Right cardiac atrium (tissue), 5 donors: ENCODE measurements at regions not wholly inside any gene's neighbourhood (a gene's known extent, or its start where the extent isn't known, plus 50 kb on each side); places are given as distances from the start of the nearest gene placed in this dataset.

Experiments used
- ATAC-seq, 2 donors: fragments of 200-7000 bp; cut with Tn5 transposase; one replicate each; pipeline versions ENCODE4 v1.8.0 to v1.9.1; 2020; ENCODE audit warnings: moderate library complexity in 2 of 2, mild to moderate bottlenecking in 1 of 2
- DNase-seq, 3 donors: peaks; one replicate each; pipeline ENCODE4 v3.0.0-alpha.2; 2020
- H3K27ac ChIP-seq: one replicate; pipeline ENCODE4 v1.5.1; 2013; ENCODE audit warnings: mild to moderate bottlenecking, low read length, control low read depth, moderate library complexity
- H3K27me3 ChIP-seq: one replicate; pipeline ENCODE4 v1.6.1; 2013; ENCODE audit not compliant: control insufficient read depth, insufficient read depth
- H3K4me1 ChIP-seq: one replicate; pipeline ENCODE4 v1.6.1; 2013; ENCODE audit warnings: low read length; ENCODE audit not compliant: control insufficient read depth, insufficient read depth
- H3K4me3 ChIP-seq: one replicate; pipeline ENCODE4 v1.5.1; 2013; ENCODE audit warnings: low read length, control low read depth
- H3K9me3 ChIP-seq: one replicate; pipeline ENCODE4 v1.6.1; 2013; ENCODE audit warnings: low read length; ENCODE audit not compliant: control insufficient read depth
- whole genome bisulfite sequencing: extraction: QIAGEN DNeasy Blood & Tissue Kit; methylation state at CpG from one replicate; pipeline ENCODE4 v1.1.7; 2013; 5-methylcytosine and 5-hydroxymethylcytosine counted together
- intact Hi-C, 4 donors: fragments of 100-400 bp; cut with DNase I; formaldehyde crosslinking; loops; one replicate each; pipeline versions ENCODE4 v1.11.0 to v1.14.0; 2022 to 2023
- donor health status: healthy with polysubstance abuse.
- donor health status: DM: no; HTN: yes; CAD: no.
- donor health status: DM: no; HTN: no; CAD: no.
- donor health status: DM: no; HTN: yes; CAD: no; lungs with severe emphysema.
- donor health status: DM: yes; HTN: yes; CAD: no.

DNA sequence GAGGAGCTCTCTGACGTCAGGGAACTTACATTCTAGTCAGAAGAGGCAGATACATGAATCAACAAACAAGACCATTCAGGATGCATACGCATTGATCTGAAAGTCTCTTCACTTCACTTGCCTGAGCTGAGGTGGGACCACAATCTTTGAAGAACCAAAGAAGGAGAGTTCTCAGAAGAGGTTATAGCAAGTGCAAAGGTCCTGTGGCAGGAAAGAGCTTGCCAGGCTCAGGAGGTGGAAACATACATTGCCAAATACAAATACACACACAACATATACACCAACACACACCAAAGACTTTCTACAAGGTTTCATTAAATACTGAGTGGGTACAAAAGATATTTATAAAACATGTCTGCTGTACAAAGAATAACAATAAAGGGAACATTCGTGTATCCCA, 86.8 kb upstream of the GJB5 start:
- intact Hi-C loops = no loop called here
- H3K4me1 ChIP-seq = no peaks in the 10 kb centered on the region
- no peaks in the 10 kb centered on the region for H3K9me3 ChIP-seq
- DNase-seq = no peak
- H3K27ac ChIP-seq = no peak overlapping the region
- WGBS = 77% methylated on average over 3 of the region's 3 CpGs
- no peak for ATAC-seq
- H3K27me3 ChIP-seq = no peaks in the 10 kb centered on the region
- no peak overlapping the region for H3K4me3 ChIP-seq

GRCh38 chr1:34670982-34671381, 83.9 kb upstream of the GJB5 start:
- 72% methylated on average over 7 of the region's 7 CpGs for WGBS
- no peaks in the 10 kb centered on the region for H3K9me3 ChIP-seq
- H3K4me3 ChIP-seq = no peak overlapping the region
- no peak for DNase-seq
- intact Hi-C loops = no loop called here
- no peak for ATAC-seq
- H3K27ac ChIP-seq = no peak overlapping the region
- no peaks in the 10 kb centered on the region for H3K4me1 ChIP-seq
- H3K27me3 ChIP-seq = no peaks in the 10 kb centered on the region

- no peak overlapping the region for H3K4me3 ChIP-seq
- ATAC-seq (no peak), DNase-seq (no peak)
- intact Hi-C loops = no loop called here
- H3K4me1 ChIP-seq = no peaks in the 10 kb centered on the region
- H3K9me3 ChIP-seq = no peaks in the 10 kb centered on the region
- H3K27me3 ChIP-seq = no peaks in the 10 kb centered on the region
- no peak overlapping the region for H3K27ac ChIP-seq
Observed at GRCh38 chr1:34671887-34672286, 83.0 kb upstream of the GJB5 start.

- H3K9me3 ChIP-seq = no peaks in the 10 kb centered on the region
- whole genome bisulfite sequencing = 48% methylated on average over 2 of the region's 2 CpGs
- no peaks in the 10 kb centered on the region for H3K4me1 ChIP-seq
- ATAC-seq (no peak), DNase-seq (no peak)
- H3K27me3 ChIP-seq = no peaks in the 10 kb centered on the region
- H3K4me3 ChIP-seq = no peak overlapping the region
- intact Hi-C loops = no loop called here
- H3K27ac ChIP-seq = no peak overlapping the region
Observed at GRCh38 chr1:34681480-34682451, 73.1 kb upstream of the GJB5 start.

DNA sequence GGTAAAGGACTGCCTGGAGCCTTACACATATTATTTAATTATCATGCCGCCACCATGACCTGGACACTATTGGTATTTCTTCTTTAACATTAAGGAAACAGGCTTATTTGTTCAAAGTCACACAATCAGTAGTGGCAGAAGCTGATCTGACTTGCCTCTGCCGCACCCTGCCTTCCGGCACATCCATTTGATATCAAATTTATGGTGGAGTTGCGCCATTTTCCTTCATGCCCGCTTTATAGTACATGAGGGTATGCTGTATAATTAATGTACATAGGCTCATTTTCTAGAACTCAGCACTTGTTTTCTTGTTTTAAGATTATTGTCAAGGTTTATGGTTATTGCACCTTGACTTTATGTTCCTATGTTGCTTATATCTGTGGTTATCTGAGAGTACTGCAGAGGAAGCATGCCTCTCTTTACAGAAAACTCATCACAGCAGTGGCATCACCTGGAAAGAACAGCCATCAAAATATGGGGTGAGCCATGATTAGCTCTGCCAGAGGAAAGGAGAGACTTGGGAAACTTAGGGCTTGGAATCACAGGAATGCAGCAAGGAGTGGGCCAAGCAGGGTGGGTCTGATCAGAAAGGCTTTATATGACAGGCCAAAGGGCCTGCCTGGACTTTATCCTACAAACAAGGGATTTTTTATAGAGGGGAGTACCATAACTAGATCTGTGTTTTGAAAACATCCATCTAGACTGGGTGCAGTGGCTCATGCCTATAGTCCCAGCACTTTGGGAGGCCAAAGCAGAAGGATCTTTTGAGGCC, 72.2 kb upstream of the GJB5 start:
- Histone ChIP-seq H3K4me3 (no peak overlapping the region), H3K9me3 (no peaks in the 10 kb centered on the region), H3K4me1 (no peaks in the 10 kb centered on the region), H3K27me3 (no peaks in the 10 kb centered on the region), H3K27ac (no peak overlapping the region)
- intact Hi-C loops = no loop called here
- ATAC-seq = no peak
- no peak for DNase-seq
- 92% methylated on average over 5 of the region's 5 CpGs for WGBS

GRCh38 chr1:34683616-34684015, 71.2 kb upstream of the GJB5 start:
- WGBS = 61% methylated on average over 3 of the region's 3 CpGs
- DNase-seq (no peak), ATAC-seq (no peak)
- Histone ChIP-seq H3K4me3 (no peak overlapping the region), H3K9me3 (no peaks in the 10 kb centered on the region), H3K27ac (no peak overlapping the region), H3K4me1 (no peaks in the 10 kb centered on the region), H3K27me3 (no peaks in the 10 kb centered on the region)
- intact Hi-C loops = no loop called here

DNA sequence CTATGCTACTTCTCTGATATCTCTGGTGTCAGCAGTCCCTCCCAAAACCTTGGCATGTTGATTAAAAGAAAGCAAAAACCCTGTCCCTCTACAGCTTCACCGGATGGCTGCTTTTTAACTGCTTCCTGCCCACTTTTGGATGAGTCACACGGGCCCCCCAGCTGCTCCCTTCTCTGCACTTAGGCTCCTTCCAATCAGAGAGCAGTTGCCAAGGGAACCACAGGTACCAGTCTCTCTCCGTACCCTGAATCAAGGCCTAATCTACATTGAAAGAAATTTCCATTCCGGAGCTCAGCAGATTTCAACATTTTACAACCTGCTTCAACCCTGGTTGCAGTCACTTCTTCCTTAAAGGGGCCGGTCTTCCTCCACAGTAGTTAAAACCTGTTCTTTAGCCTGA, 70.6 kb upstream of the GJB5 start:
- H3K27ac ChIP-seq = no peak overlapping the region
- H3K9me3 ChIP-seq = no peaks in the 10 kb centered on the region
- DNase-seq (no peak), ATAC-seq (no peak)
- no peaks in the 10 kb centered on the region for H3K27me3 ChIP-seq
- intact Hi-C loops = no loop called here
- 17% methylated on average over 5 of the region's 5 CpGs for WGBS
- H3K4me1 ChIP-seq = no peaks in the 10 kb centered on the region
- no peak overlapping the region for H3K4me3 ChIP-seq

DNA sequence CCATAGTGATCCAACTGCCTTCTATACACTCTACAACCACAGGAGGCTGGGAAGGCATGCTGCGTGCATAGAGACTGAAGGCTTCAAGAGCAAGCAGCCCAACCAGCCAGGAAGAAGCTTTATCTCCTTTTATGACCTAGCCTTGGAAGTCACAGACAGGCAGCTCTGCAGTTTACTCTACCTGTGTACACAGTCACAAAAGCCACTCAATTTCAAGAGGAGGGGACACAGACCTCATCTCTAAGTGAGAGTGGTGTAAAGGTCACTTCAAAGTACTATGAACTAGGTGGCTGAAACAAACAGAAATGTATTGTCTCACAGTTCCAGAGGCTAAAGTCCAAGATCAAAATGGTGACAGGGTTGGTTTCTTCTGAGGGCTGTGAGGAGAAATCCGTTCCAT, 69.6 kb upstream of the GJB5 start:
- H3K27ac ChIP-seq = no peak overlapping the region
- H3K9me3 ChIP-seq = no peaks in the 10 kb centered on the region
- H3K27me3 ChIP-seq = peaks cover under 1% of the 10 kb centered on the region
- WGBS = 72% methylated on average over 2 of the region's 2 CpGs
- no peak overlapping the region for H3K4me3 ChIP-seq
- intact Hi-C loops = no loop called here
- H3K4me1 ChIP-seq = no peaks in the 10 kb centered on the region
- ATAC-seq = no peak
- no peak for DNase-seq

GRCh38 chr1:34686531-34686930, 68.3 kb upstream of the GJB5 start:
- ATAC-seq (no peak), DNase-seq (no peak)
- intact Hi-C loops = no loop called here
- H3K4me1 ChIP-seq = no peaks in the 10 kb centered on the region
- WGBS = 69% methylated on average over 2 of the region's 2 CpGs
- H3K4me3 ChIP-seq = no peak overlapping the region
- peaks cover 2% of the 10 kb centered on the region for H3K27me3 ChIP-seq
- H3K9me3 ChIP-seq = no peaks in the 10 kb centered on the region
- H3K27ac ChIP-seq = no peak overlapping the region

- H3K27me3 ChIP-seq = peaks cover 2% of the 10 kb centered on the region
- no peak overlapping the region for H3K4me3 ChIP-seq
- 71% methylated on average over 7 of the region's 7 CpGs for WGBS
- DNase-seq (no peak), ATAC-seq (no peak)
- H3K4me1 ChIP-seq = no peaks in the 10 kb centered on the region
- no peaks in the 10 kb centered on the region for H3K9me3 ChIP-seq
- no peak overlapping the region for H3K27ac ChIP-seq
- intact Hi-C loops = no loop called here
Observed at GRCh38 chr1:34688006-34688741, 66.7 kb upstream of the GJB5 start.

DNA sequence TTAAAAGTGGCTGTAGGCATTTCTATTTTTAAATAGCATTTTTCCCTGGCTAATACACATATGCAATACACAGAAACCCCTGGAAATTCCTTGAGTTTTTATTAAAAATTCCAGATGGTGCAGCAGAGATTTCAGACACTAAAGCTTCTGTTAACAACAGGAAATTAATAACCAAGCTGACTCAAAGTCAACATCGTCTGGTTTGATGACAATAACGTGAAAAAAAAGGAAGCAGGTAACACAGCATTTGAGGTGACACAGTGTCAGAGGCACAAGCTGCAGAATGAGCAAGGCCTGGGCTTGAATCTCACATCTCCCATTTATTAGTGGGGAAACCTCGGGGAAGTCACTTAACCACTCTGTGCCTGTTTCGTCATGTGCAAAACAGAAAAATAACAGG, 64.6 kb upstream of the GJB5 start:
- no peak for DNase-seq
- intact Hi-C loops = no loop called here
- H3K4me3 ChIP-seq = no peak overlapping the region
- no peak for ATAC-seq
- no peak overlapping the region for H3K27ac ChIP-seq
- peaks cover 2% of the 10 kb centered on the region for H3K9me3 ChIP-seq
- H3K27me3 ChIP-seq = peaks cover 2% of the 10 kb centered on the region
- H3K4me1 ChIP-seq = no peaks in the 10 kb centered on the region
- 65% methylated on average over 4 of the region's 4 CpGs for WGBS
